ENCODE measurements at regions not wholly inside any gene's neighbourhood (a gene's known extent, or its start where the extent isn't known, plus 50 kb on each side); places are given as distances from the start of the nearest gene placed in this dataset.
"Not testable (repeated sequence)": the region's sequence is repeated elsewhere in the genome, so short reads cannot be mapped to it uniquely, and the experiment has no call there.

GRCh38 chr10:23870651-23871610 is 338.0 kb upstream of the KIAA1217 start:
- no peak for DNase-seq (ENCODE audit: low read depth)

- no peak for DNase-seq (ENCODE audit: low read depth)
Measured at GRCh38 chr10:23872290-23872689, 336.6 kb upstream of the KIAA1217 start.

DNA sequence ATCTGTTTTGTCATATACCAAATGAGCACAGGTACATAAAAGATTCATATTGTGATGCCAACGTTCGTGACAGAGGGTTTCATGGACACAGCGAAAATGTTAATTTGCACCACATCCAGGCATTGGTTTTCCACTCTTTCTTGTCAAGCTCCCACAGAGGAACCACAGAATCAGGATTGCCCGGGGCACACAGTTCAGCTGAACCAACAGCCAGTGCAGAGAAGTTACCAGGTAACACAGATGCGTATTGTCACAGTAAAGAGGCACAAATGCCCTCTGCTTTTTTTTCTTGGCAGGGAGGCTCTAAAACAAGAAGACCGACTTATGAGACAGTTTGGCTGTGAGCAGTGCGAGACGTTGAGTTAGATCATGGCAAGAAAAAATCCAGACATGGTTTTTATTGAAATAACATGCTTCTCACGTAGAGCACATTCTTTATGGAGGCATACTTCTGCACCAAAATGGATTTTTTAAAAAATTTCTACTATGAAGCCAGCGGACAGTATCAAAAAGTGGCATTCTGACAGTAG is 331.1 kb upstream of the KIAA1217 start:
- DNase-seq (ENCODE audit: low read depth) = no peak

DNA sequence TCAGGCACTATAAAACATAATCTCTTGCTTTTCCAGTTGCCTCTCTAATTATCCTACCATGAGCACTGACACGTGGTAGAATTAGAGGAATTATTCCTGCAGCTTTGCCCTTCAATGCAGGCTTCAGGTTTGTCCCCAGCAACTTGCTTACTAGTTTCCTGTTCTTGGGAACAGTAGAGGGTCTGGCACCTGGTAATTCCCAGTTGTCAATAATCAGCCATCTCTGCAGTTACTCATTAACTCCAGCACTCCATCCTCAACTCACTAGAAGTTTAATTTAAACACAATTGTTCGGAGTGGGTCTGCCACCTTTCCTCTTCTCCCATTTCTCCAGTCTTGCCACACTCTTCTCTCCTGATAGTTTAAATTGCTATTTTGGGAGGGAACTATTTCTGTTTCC is 324.3 kb upstream of the KIAA1217 start:
- DNase-seq (ENCODE audit: low read depth) = no peak

- no peak for DNase-seq (ENCODE audit: low read depth)
Measured at GRCh38 chr10:23885853-23886252, 323.1 kb upstream of the KIAA1217 start.

DNA sequence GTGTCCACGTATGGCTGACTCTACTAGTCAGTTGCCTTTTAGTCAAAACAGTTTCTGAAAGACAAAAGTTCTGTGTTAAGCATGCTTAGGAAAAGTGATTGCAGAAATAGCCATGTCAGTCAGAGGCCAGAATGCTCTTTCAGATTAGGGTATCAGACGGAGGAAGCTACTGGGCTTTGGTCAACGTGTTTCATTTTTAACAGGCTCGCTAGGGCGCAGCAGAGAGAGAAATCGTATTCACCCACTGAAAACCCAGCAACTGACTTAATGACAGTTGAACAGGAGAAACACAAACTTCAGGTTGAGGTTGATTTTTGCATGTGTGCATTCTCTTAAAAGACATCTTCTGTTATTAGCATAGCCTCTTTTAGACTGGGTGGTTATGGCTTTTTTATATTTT is 322.6 kb upstream of the KIAA1217 start:
- DNase-seq (ENCODE audit: low read depth) = no peak

DNA sequence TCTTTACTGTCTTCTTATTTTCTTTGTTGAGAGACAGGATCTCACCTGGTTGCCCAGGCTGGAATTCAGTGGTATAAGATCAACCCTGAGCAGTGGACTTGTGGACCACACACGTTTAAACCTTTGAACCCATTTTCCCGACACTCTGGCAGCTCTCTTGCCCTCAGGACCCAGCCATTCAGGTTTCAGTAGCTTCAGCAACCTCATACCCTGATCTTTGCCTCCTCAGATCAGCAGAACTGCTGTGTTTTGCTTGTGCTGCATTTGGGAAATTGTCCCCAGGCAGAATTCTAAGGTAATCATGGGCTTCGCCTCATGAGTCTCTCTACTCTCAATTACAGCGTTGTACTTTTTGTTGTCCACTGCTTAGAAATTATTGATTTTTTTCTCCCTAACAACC is 317.6 kb upstream of the KIAA1217 start:
- no peak for DNase-seq (ENCODE audit: low read depth)

- no peak for DNase-seq (ENCODE audit: low read depth)
Measured at GRCh38 chr10:23892296-23892695, 316.6 kb upstream of the KIAA1217 start.

DNA sequence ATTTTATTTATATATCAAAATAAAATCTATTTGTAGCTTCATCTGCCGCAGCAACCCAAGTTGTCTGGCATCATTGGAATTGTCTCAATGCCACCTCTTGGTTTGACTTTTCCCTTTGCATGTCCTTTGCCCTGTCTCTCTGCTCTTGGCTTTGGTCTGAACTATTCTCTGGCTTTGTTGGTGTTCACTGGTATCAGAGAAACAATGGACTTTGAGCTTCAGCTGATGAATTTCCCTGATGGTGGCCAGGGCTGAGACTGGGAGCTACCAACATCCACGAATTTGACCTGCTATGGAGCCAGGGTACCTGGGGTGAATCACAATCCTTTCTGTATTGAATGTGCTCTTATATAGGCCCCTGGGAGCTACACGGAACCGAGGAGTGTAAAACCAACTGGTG is 311.7 kb upstream of the KIAA1217 start:
- DNase-seq (ENCODE audit: low read depth) = no peak

- DNase-seq (ENCODE audit: low read depth) = no peak
Measured at GRCh38 chr10:23897861-23898260, 311.1 kb upstream of the KIAA1217 start.

GRCh38 chr10:23899166-23899565 is 309.8 kb upstream of the KIAA1217 start:
- no peak for DNase-seq (ENCODE audit: low read depth)

DNA sequence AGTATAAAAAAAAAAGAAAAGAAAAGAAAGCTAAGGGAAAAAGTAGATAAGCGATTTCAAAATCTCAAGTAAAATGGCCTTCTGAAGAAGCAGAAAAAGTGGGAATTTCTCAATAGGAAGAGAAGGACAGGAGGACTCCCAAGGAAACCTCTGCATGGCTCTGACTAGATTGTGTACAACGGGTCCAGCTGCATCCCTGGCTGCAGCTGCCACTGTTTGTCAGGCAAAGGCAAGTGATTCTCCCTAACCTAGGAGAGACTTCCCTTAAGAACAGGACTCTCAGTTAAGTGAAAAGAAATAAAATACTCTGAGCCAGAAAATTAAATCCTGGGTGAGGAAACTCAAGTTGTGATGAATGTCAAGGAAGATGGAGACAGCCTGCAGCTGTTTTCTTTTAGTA is 298.6 kb upstream of the KIAA1217 start:
- no peak for DNase-seq (ENCODE audit: low read depth)

GRCh38 chr10:23912884-23913404 is 296.0 kb upstream of the KIAA1217 start:
- no peak for DNase-seq (ENCODE audit: low read depth)

- no peak for DNase-seq (ENCODE audit: low read depth)
Measured at GRCh38 chr10:23914641-23915040, 294.3 kb upstream of the KIAA1217 start.

DNA sequence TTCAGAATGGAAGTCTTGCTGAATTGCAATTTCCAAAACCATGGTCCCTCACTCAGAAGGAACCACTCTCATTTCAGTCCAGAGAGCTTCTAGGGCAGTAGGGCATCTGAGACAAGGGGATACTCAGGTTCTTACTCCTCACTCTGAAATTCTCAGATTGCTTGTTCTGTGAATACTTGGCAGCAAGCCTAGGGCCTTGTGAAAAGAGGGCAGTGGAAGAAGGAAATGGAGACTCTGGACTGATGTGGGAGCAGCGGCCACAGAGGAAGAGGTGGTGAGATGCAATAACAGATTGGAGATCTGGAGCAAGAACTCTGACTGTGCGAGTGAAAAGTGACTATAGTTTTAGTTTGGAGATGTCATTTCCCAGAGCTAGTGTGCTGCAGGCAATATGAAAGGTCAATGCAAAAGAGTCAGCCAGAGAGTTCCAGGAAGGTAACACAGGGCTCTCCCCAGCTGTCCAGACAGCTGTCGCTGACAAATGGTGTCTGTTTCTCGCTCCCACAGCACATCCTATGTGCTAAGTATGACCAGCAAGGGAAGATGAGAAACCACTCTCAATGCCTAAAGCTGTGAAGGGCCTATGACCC is 291.6 kb upstream of the KIAA1217 start:
- no peak for DNase-seq (ENCODE audit: low read depth)

- no peak for DNase-seq (ENCODE audit: low read depth)
Measured at GRCh38 chr10:23918090-23918723, 290.7 kb upstream of the KIAA1217 start.

- DNase-seq (ENCODE audit: low read depth) = peak; percentile 10
Measured at GRCh38 chr10:23918839-23919238, 290.1 kb upstream of the KIAA1217 start.

- no peak for DNase-seq (ENCODE audit: low read depth)
Measured at GRCh38 chr10:23927576-23928325, 281.2 kb upstream of the KIAA1217 start.

DNA sequence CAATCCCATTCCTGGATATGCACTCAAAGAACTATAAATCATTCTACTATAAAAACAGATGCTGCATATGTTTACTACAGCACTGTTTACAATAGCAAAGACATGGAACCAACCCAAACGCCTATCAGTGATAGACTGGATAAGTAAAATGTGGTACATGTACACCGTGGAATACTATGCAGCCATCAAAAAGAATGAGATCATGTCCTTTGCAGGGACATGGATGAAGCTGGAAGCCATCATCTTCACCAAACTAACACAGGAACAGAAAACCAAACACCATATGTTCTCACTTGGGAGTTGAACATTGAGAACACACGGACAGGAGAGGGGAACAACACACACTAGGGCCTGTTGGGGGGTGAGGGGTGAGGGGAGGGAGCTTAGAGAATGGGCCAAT is 274.9 kb upstream of the KIAA1217 start:
- not testable (repeated sequence) for DNase-seq (ENCODE audit: low read depth)

- no peak for DNase-seq (ENCODE audit: low read depth)
Measured at GRCh38 chr10:23945845-23946244, 263.1 kb upstream of the KIAA1217 start.

DNA sequence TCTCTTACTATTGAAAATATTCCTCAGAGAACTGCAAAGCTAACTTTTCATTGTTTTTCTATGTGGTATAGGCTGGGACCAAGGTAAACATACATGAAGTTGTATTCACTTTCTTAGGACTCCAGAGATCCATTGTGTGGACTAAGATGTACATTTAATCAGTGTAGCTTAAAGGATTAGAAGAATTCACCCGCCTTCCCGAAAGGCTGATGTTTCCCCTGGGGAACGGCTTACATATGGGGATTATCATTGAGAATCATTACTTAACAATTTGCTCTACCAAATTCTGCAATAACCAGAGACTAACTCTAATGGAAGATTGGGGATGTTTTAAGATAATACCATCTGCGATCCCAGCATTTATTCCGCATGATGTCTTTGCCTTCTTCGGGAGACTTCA is 257.1 kb upstream of the KIAA1217 start:
- no peak for DNase-seq (ENCODE audit: low read depth)

All from HS-5 (cell line).